Subcutaneous abdominal adipose tissue (tissue), 5 donors: ENCODE measurements at regions not wholly inside any gene's neighbourhood (a gene's known extent, or its start where the extent isn't known, plus 50 kb on each side); places are given as distances from the start of the nearest gene placed in this dataset.
"Not testable (repeated sequence)": the region's sequence is repeated elsewhere in the genome, so short reads cannot be mapped to it uniquely, and the experiment has no call there.

Source experiments
- H3K27ac ChIP-seq: one replicate; pipeline ENCODE4 v1.7.0; 2013; ENCODE audit warnings: low read depth, mild to moderate bottlenecking, inconsistent platforms, low read length, moderate library complexity
- H3K27me3 ChIP-seq, 5 donors: one replicate each; pipeline ENCODE4 v1.7.0; 2013; ENCODE audit warnings: low read length in 5 of 5, inconsistent platforms in 1 of 5; ENCODE audit not compliant: control insufficient read depth in 5 of 5, insufficient read depth in 4 of 5
- H3K36me3 ChIP-seq, 5 donors: one replicate each; pipeline ENCODE4 v1.7.0; 2013; ENCODE audit warnings: low read length in 5 of 5; ENCODE audit not compliant: control insufficient read depth in 5 of 5, insufficient read depth in 5 of 5
- H3K4me1 ChIP-seq, 5 donors: one replicate each; pipeline ENCODE4 v1.7.0; 2013; ENCODE audit warnings: low read length in 5 of 5, mild to moderate bottlenecking in 3 of 5, moderate library complexity in 1 of 5; ENCODE audit not compliant: control insufficient read depth in 5 of 5, insufficient read depth in 5 of 5
- H3K4me3 ChIP-seq, 5 donors: one replicate each; pipeline ENCODE4 v1.7.0; 2013; ENCODE audit warnings: low read length in 5 of 5, low read depth in 1 of 5
- H3K9ac ChIP-seq, 5 donors: one replicate each; pipeline ENCODE4 v1.7.0; 2013; ENCODE audit warnings: low read length in 5 of 5, mild to moderate bottlenecking in 4 of 5, moderate library complexity in 3 of 5
- H3K9me3 ChIP-seq, 5 donors: one replicate each; pipeline ENCODE4 v1.7.0; 2013; ENCODE audit warnings: low read length in 5 of 5; ENCODE audit not compliant: control insufficient read depth in 5 of 5
- donor health status: healthy.
- donor health status: healthy.
- donor health status: healthy.
- donor health status: healthy.
- donor health status: healthy.

GRCh38 chr4:164319688-164320087 is 434.2 kb upstream of the SMIM31 start:
- no peaks in the 10 kb centered on the region for H3K9me3 ChIP-seq
- H3K4me1 ChIP-seq: no peaks in the 10 kb centered on the region
- no peak overlapping the region for H3K27ac ChIP-seq
- no peak overlapping the region for H3K4me3 ChIP-seq
- no peaks in the 10 kb centered on the region for H3K27me3 ChIP-seq
- no peak overlapping the region for H3K9ac ChIP-seq
- no peaks in the 10 kb centered on the region for H3K36me3 ChIP-seq

GRCh38 chr4:164320847-164321246 is 433.1 kb upstream of the SMIM31 start:
- Histone ChIP-seq H3K4me1 (no peaks in the 10 kb centered on the region), H3K27me3 (no peaks in the 10 kb centered on the region), H3K36me3 (no peaks in the 10 kb centered on the region), H3K27ac (no peak overlapping the region), H3K4me3 (no peak overlapping the region), H3K9me3 (no peaks in the 10 kb centered on the region), H3K9ac (no peak overlapping the region)

- H3K4me1 ChIP-seq: no peaks in the 10 kb centered on the region
- H3K4me3 ChIP-seq: no peak overlapping the region
- no peak overlapping the region for H3K27ac ChIP-seq
- H3K27me3 ChIP-seq: peaks cover 0 to 3% (median 0%) of the 10 kb centered on the region in 5 donors
- no peaks in the 10 kb centered on the region for H3K36me3 ChIP-seq
- H3K9ac ChIP-seq: no peak overlapping the region
- peaks cover 0 to 2% (median 0%) of the 10 kb centered on the region in 5 donors for H3K9me3 ChIP-seq
Measured at GRCh38 chr4:164326056-164326455, 427.9 kb upstream of the SMIM31 start.

- Histone ChIP-seq H3K27ac (no peak overlapping the region), H3K9me3 (peaks cover 0 to 11% (median 5%) of the 10 kb centered on the region in 5 donors), H3K36me3 (no peaks in the 10 kb centered on the region), H3K27me3 (no peaks in the 10 kb centered on the region), H3K4me1 (no peaks in the 10 kb centered on the region), H3K9ac (no peak overlapping the region), H3K4me3 (no peak overlapping the region)
Measured at GRCh38 chr4:164337219-164337944, 416.5 kb upstream of the SMIM31 start.

- H3K4me1 ChIP-seq: no peaks in the 10 kb centered on the region
- H3K9ac ChIP-seq: no peak overlapping the region
- H3K9me3 ChIP-seq: peaks cover 0 to 7% (median 2%) of the 10 kb centered on the region in 5 donors
- no peak overlapping the region for H3K4me3 ChIP-seq
- H3K36me3 ChIP-seq: no peaks in the 10 kb centered on the region
- H3K27ac ChIP-seq: no peak overlapping the region
- no peaks in the 10 kb centered on the region for H3K27me3 ChIP-seq
Measured at GRCh38 chr4:164343472-164343976, 410.4 kb upstream of the SMIM31 start.

DNA sequence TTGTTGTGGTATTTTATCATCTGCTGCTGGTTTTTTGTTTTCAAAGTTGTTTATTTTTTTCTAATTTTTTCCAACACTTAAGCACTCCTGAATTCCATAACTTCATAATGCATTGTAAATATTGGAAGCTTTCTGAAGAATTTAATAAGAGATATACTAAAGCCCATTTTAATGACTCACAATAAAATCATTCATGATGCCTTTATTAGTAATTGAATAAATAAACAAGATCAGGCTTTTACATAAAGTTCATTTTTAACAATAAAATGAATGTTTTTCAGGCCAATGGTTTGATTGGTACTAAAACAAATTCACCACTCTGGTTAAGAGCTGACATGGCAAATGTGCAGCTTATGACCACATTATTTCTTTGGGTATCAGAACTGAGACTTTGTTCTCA is 408.2 kb upstream of the SMIM31 start:
- H3K9me3 ChIP-seq: peaks cover 0 to 6% (median 2%) of the 10 kb centered on the region in 5 donors
- H3K27ac ChIP-seq: no peak overlapping the region
- no peak overlapping the region for H3K4me3 ChIP-seq
- no peaks in the 10 kb centered on the region for H3K4me1 ChIP-seq
- no peaks in the 10 kb centered on the region for H3K27me3 ChIP-seq
- H3K36me3 ChIP-seq: no peaks in the 10 kb centered on the region
- H3K9ac ChIP-seq: no peak overlapping the region

DNA sequence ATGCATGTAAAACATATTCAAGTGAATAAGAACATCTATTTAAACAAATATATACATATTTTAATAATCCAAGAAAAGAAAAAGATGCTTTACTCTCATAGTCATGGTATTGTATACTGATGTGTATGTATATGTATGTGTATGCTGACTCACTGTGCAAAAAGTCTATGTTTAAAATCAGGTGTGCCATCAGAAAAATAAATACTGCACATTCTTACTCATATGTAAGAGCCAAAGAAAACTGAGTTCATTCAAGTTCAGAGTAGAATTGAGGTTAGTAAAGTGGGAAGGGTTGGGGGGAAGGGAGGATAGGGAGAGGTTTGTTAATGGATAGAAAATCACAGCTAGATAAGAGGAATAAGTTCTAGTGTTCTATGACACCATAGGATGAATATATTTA is 403.9 kb upstream of the SMIM31 start:
- Histone ChIP-seq H3K4me3 (no peak overlapping the region), H3K27me3 (no peaks in the 10 kb centered on the region), H3K9ac (no peak overlapping the region), H3K36me3 (no peaks in the 10 kb centered on the region), H3K9me3 (no peaks in the 10 kb centered on the region), H3K4me1 (no peaks in the 10 kb centered on the region), H3K27ac (no peak overlapping the region)

- H3K4me3 ChIP-seq, H3K27ac ChIP-seq, H3K27me3 ChIP-seq, H3K4me1 ChIP-seq, H3K36me3 ChIP-seq, H3K9me3 ChIP-seq, H3K9ac ChIP-seq: not testable (repeated sequence)
Measured at GRCh38 chr4:164350716-164351115, 403.2 kb upstream of the SMIM31 start.

GRCh38 chr4:164357957-164358356 is 396.0 kb upstream of the SMIM31 start:
- H3K36me3 ChIP-seq: no peaks in the 10 kb centered on the region
- H3K9ac ChIP-seq: no peak overlapping the region
- no peaks in the 10 kb centered on the region for H3K27me3 ChIP-seq
- H3K4me1 ChIP-seq: no peaks in the 10 kb centered on the region
- no peak overlapping the region for H3K27ac ChIP-seq
- H3K9me3 ChIP-seq: no peaks in the 10 kb centered on the region
- no peak overlapping the region for H3K4me3 ChIP-seq

DNA sequence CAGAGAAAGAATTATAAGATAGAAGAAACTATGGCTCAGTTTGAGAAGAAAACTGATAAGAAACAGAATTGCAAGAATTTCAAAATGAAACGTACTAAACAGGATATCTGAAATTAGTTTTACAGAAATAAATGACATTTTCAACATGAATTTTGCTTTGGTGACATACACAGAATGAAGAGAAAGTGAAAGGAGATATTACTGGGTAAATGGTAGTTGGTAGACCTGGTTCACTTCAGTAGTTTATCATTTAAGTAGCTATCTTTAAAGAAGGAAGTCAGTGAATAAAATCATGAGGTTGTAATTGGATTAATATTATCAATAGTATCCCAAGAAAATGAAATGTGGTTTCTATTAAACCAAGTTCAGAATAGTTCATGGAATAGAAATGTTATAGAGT is 395.5 kb upstream of the SMIM31 start:
- no peaks in the 10 kb centered on the region for H3K4me1 ChIP-seq
- no peaks in the 10 kb centered on the region for H3K27me3 ChIP-seq
- H3K9me3 ChIP-seq: no peaks in the 10 kb centered on the region
- H3K36me3 ChIP-seq: no peaks in the 10 kb centered on the region
- no peak overlapping the region for H3K9ac ChIP-seq
- no peak overlapping the region for H3K4me3 ChIP-seq
- no peak overlapping the region for H3K27ac ChIP-seq
